ENCODE measurements at regions not wholly inside any gene's neighbourhood (a gene's known extent, or its start where the extent isn't known, plus 50 kb on each side); places are given as distances from the start of the nearest gene placed in this dataset.

- DNase-seq (ENCODE audit: low read depth in 4 of 4, low spot score in 1 of 4): no peak
These were observed 54.0 kb upstream of the CENPW start for GRCh38 chr6:126285871-126286365.

Measured in stimulated activated CD4-positive, alpha-beta T cell treated with anti-CD3 and anti-CD28 coated beads, Interleukin-1b, Interleukin-23, amount 100 ng/mL, for 24 hours (primary cell).